ENCODE measurements at regions not wholly inside any gene's neighbourhood (a gene's known extent, or its start where the extent isn't known, plus 50 kb on each side); places are given as distances from the start of the nearest gene placed in this dataset.

GRCh38 chr9:8114826-8115225, 315.2 kb upstream of the DMAC1 start:
- no peaks in the 10 kb centered on the region for H4K20me1 ChIP-seq (ENCODE audit: insufficient read depth, low read depth, low read length)
- H3K4me1 ChIP-seq (ENCODE audit: low read length): no peaks in the 10 kb centered on the region
- no peak for DNase-seq
- H3K36me3 ChIP-seq (ENCODE audit: insufficient read depth, low read length): no peaks in the 10 kb centered on the region
- no peak overlapping the region for H3K4me2 ChIP-seq (ENCODE audit: low read depth, low read length, poor library complexity, severe bottlenecking)
- no peak overlapping the region for H2AFZ ChIP-seq (ENCODE audit: low read length)
- no peaks in the 10 kb centered on the region for H3K9me2 ChIP-seq (replicated peaks; ENCODE audit: insufficient read depth, low read length)
- no peaks in the 10 kb centered on the region for H3K27me3 ChIP-seq (ENCODE audit: low read length)
- H3K9ac ChIP-seq (ENCODE audit: low read length): no peak overlapping the region
- H3K27ac ChIP-seq (ENCODE audit: low read length): no peak overlapping the region
- H3K79me2 ChIP-seq (ENCODE audit: low read length): no peaks in the 10 kb centered on the region
- H3K9me3 ChIP-seq (ENCODE audit: low read length): peaks cover 18% of the 10 kb centered on the region
- no peak overlapping the region for H3K4me3 ChIP-seq (ENCODE audit: low read length)

- H3K36me3 ChIP-seq (ENCODE audit: insufficient read depth, low read length): no peaks in the 10 kb centered on the region
- H3K4me3 ChIP-seq (ENCODE audit: low read length): no peak overlapping the region
- no peak overlapping the region for H3K9ac ChIP-seq (ENCODE audit: low read length)
- no peak overlapping the region for H3K27ac ChIP-seq (ENCODE audit: low read length)
- H2AFZ ChIP-seq (ENCODE audit: low read length): no peak overlapping the region
- H3K79me2 ChIP-seq (ENCODE audit: low read length): no peaks in the 10 kb centered on the region
- no peak for DNase-seq
- no peaks in the 10 kb centered on the region for H4K20me1 ChIP-seq (ENCODE audit: insufficient read depth, low read depth, low read length)
- peaks cover 17% of the 10 kb centered on the region for H3K9me3 ChIP-seq (ENCODE audit: low read length)
- no peak overlapping the region for H3K4me2 ChIP-seq (ENCODE audit: low read depth, low read length, poor library complexity, severe bottlenecking)
- no peaks in the 10 kb centered on the region for H3K4me1 ChIP-seq (ENCODE audit: low read length)
- H3K9me2 ChIP-seq (replicated peaks; ENCODE audit: insufficient read depth, low read length): no peaks in the 10 kb centered on the region
- H3K27me3 ChIP-seq (ENCODE audit: low read length): no peaks in the 10 kb centered on the region
These were observed 306.8 kb upstream of the DMAC1 start for GRCh38 chr9:8106362-8106761.

GRCh38 chr9:8101607-8102006, 302.0 kb upstream of the DMAC1 start:
- no peak overlapping the region for H3K4me3 ChIP-seq (ENCODE audit: low read length)
- no peaks in the 10 kb centered on the region for H3K36me3 ChIP-seq (ENCODE audit: insufficient read depth, low read length)
- H3K4me1 ChIP-seq (ENCODE audit: low read length): no peaks in the 10 kb centered on the region
- no peaks in the 10 kb centered on the region for H3K9me2 ChIP-seq (replicated peaks; ENCODE audit: insufficient read depth, low read length)
- no peaks in the 10 kb centered on the region for H3K27me3 ChIP-seq (ENCODE audit: low read length)
- no peaks in the 10 kb centered on the region for H3K79me2 ChIP-seq (ENCODE audit: low read length)
- H3K27ac ChIP-seq (ENCODE audit: low read length): no peak overlapping the region
- H3K4me2 ChIP-seq (ENCODE audit: low read depth, low read length, poor library complexity, severe bottlenecking): no peak overlapping the region
- no peak overlapping the region for H2AFZ ChIP-seq (ENCODE audit: low read length)
- no peaks in the 10 kb centered on the region for H4K20me1 ChIP-seq (ENCODE audit: insufficient read depth, low read depth, low read length)
- H3K9ac ChIP-seq (ENCODE audit: low read length): no peak overlapping the region
- no peak for DNase-seq
- peaks cover 7% of the 10 kb centered on the region for H3K9me3 ChIP-seq (ENCODE audit: low read length)

GRCh38 chr9:8096091-8096490, 296.5 kb upstream of the DMAC1 start:
- Histone ChIP-seq H3K27me3 (ENCODE audit: low read length) (no peaks in the 10 kb centered on the region), H3K9me2 (replicated peaks; ENCODE audit: insufficient read depth, low read length) (no peaks in the 10 kb centered on the region)

GRCh38 chr9:8095672-8096086, 296.1 kb upstream of the DMAC1 start:
- Histone ChIP-seq H3K9ac (ENCODE audit: low read length) (no peak overlapping the region), H3K9me2 (replicated peaks; ENCODE audit: insufficient read depth, low read length) (no peaks in the 10 kb centered on the region), H2AFZ (ENCODE audit: low read length) (no peak overlapping the region), H3K79me2 (ENCODE audit: low read length) (no peaks in the 10 kb centered on the region), H3K36me3 (ENCODE audit: insufficient read depth, low read length) (no peaks in the 10 kb centered on the region), H4K20me1 (ENCODE audit: insufficient read depth, low read depth, low read length) (no peaks in the 10 kb centered on the region), H3K4me2 (ENCODE audit: low read depth, low read length, poor library complexity, severe bottlenecking) (no peak overlapping the region), H3K4me3 (ENCODE audit: low read length) (no peak overlapping the region), H3K9me3 (ENCODE audit: low read length) (peaks cover 8% of the 10 kb centered on the region), H3K27me3 (ENCODE audit: low read length) (no peaks in the 10 kb centered on the region), H3K4me1 (ENCODE audit: low read length) (no peaks in the 10 kb centered on the region), H3K27ac (ENCODE audit: low read length) (no peak overlapping the region)
- no peak for DNase-seq

More at GRCh38 chr9:8096091-8096490, 296.5 kb upstream of the DMAC1 start:
- H4K20me1 ChIP-seq (ENCODE audit: insufficient read depth, low read depth, low read length): no peaks in the 10 kb centered on the region
- no peak overlapping the region for H2AFZ ChIP-seq (ENCODE audit: low read length)
- H3K36me3 ChIP-seq (ENCODE audit: insufficient read depth, low read length): no peaks in the 10 kb centered on the region
- H3K27ac ChIP-seq (ENCODE audit: low read length): no peak overlapping the region
- no peak overlapping the region for H3K9ac ChIP-seq (ENCODE audit: low read length)
- H3K4me2 ChIP-seq (ENCODE audit: low read depth, low read length, poor library complexity, severe bottlenecking): no peak overlapping the region
- H3K9me3 ChIP-seq (ENCODE audit: low read length): peaks cover 8% of the 10 kb centered on the region
- no peak overlapping the region for H3K4me3 ChIP-seq (ENCODE audit: low read length)
- no peaks in the 10 kb centered on the region for H3K79me2 ChIP-seq (ENCODE audit: low read length)
- no peaks in the 10 kb centered on the region for H3K4me1 ChIP-seq (ENCODE audit: low read length)
- DNase-seq: no peak

- Histone ChIP-seq H3K79me2 (ENCODE audit: low read length) (no peaks in the 10 kb centered on the region), H3K4me1 (ENCODE audit: low read length) (no peaks in the 10 kb centered on the region), H3K4me2 (ENCODE audit: low read depth, low read length, poor library complexity, severe bottlenecking) (no peak overlapping the region), H3K9me3 (ENCODE audit: low read length) (peaks cover 3% of the 10 kb centered on the region), H3K9me2 (replicated peaks; ENCODE audit: insufficient read depth, low read length) (no peaks in the 10 kb centered on the region), H3K27ac (ENCODE audit: low read length) (no peak overlapping the region), H3K4me3 (ENCODE audit: low read length) (no peak overlapping the region), H2AFZ (ENCODE audit: low read length) (no peak overlapping the region), H3K9ac (ENCODE audit: low read length) (no peak overlapping the region), H3K27me3 (ENCODE audit: low read length) (no peaks in the 10 kb centered on the region), H3K36me3 (ENCODE audit: insufficient read depth, low read length) (no peaks in the 10 kb centered on the region), H4K20me1 (ENCODE audit: insufficient read depth, low read depth, low read length) (no peaks in the 10 kb centered on the region)
- no peak for DNase-seq
These were observed 288.9 kb upstream of the DMAC1 start for GRCh38 chr9:8088477-8088876.

GRCh38 chr9:8085986-8086385, 286.4 kb upstream of the DMAC1 start:
- no peaks in the 10 kb centered on the region for H3K27me3 ChIP-seq (ENCODE audit: low read length)
- H3K36me3 ChIP-seq (ENCODE audit: insufficient read depth, low read length): no peaks in the 10 kb centered on the region
- H3K9me2 ChIP-seq (replicated peaks; ENCODE audit: insufficient read depth, low read length): no peaks in the 10 kb centered on the region
- DNase-seq: no peak
- H3K9me3 ChIP-seq (ENCODE audit: low read length): peaks cover 3% of the 10 kb centered on the region
- H4K20me1 ChIP-seq (ENCODE audit: insufficient read depth, low read depth, low read length): no peaks in the 10 kb centered on the region
- no peak overlapping the region for H2AFZ ChIP-seq (ENCODE audit: low read length)
- no peak overlapping the region for H3K4me2 ChIP-seq (ENCODE audit: low read depth, low read length, poor library complexity, severe bottlenecking)
- H3K4me1 ChIP-seq (ENCODE audit: low read length): no peaks in the 10 kb centered on the region
- H3K4me3 ChIP-seq (ENCODE audit: low read length): no peak overlapping the region
- no peak overlapping the region for H3K9ac ChIP-seq (ENCODE audit: low read length)
- no peak overlapping the region for H3K27ac ChIP-seq (ENCODE audit: low read length)
- H3K79me2 ChIP-seq (ENCODE audit: low read length): no peaks in the 10 kb centered on the region

GRCh38 chr9:8078641-8079140, 279.1 kb upstream of the DMAC1 start:
- no peaks in the 10 kb centered on the region for H4K20me1 ChIP-seq (ENCODE audit: insufficient read depth, low read depth, low read length)
- no peaks in the 10 kb centered on the region for H3K36me3 ChIP-seq (ENCODE audit: insufficient read depth, low read length)
- H3K27me3 ChIP-seq (ENCODE audit: low read length): no peaks in the 10 kb centered on the region
- H3K79me2 ChIP-seq (ENCODE audit: low read length): no peaks in the 10 kb centered on the region
- no peak overlapping the region for H3K27ac ChIP-seq (ENCODE audit: low read length)
- no peaks in the 10 kb centered on the region for H3K9me2 ChIP-seq (replicated peaks; ENCODE audit: insufficient read depth, low read length)
- no peak overlapping the region for H3K4me2 ChIP-seq (ENCODE audit: low read depth, low read length, poor library complexity, severe bottlenecking)
- H3K9ac ChIP-seq (ENCODE audit: low read length): no peak overlapping the region
- no peak for DNase-seq
- H3K9me3 ChIP-seq (ENCODE audit: low read length): peaks cover 21% of the 10 kb centered on the region; the same call in 1 of the 2 replicates
- H2AFZ ChIP-seq (ENCODE audit: low read length): no peak overlapping the region
- no peaks in the 10 kb centered on the region for H3K4me1 ChIP-seq (ENCODE audit: low read length)
- H3K4me3 ChIP-seq (ENCODE audit: low read length): no peak overlapping the region

Measured in Karpas-422 (cell line).